Activated CD4-positive, alpha-beta T cell treated with anti-CD3 and anti-CD28 coated beads for 36 hours (primary cell): ENCODE measurements at regions not wholly inside any gene's neighbourhood (a gene's known extent, or its start where the extent isn't known, plus 50 kb on each side); places are given as distances from the start of the nearest gene placed in this dataset.

ENCODE experiments used
- ATAC-seq: fragments of 200-7000 bp; cut with Tn5 transposase; one replicate; pipeline ENCODE4 v1.10.0; 2021; ENCODE audit warnings: mild to moderate bottlenecking, moderate library complexity
- CTCF ChIA-PET: fragments of 350-600 bp; sonication (Branson Sonifier 250); formaldehyde crosslinking; loops from one replicate; lab custom pipeline; 2021; ENCODE audit warnings: antibody characterized with exemption; lab: Charles Lee
- POLR2A ChIA-PET: fragments of 350-600 bp; sonication (Branson Sonifier 250); formaldehyde crosslinking; loops from one replicate; lab custom pipeline; 2021; ENCODE audit warnings: antibody characterized with exemption, inconsistent platforms; lab: Charles Lee
- DNase-seq: peaks from one replicate; pipeline ENCODE4 v3.0.0-alpha.2; 2020
- H3K27ac Mint-ChIP-seq: one replicate; pipeline ENCODE4 v1.8.0; 2021; ENCODE audit warnings: mixed read lengths
- H3K27me3 Mint-ChIP-seq: one replicate; pipeline ENCODE4 v1.8.0; 2021; ENCODE audit warnings: mixed read lengths
- H3K36me3 Mint-ChIP-seq: one replicate; pipeline ENCODE4 v1.8.0; 2021; ENCODE audit warnings: low read depth, mixed read lengths
- H3K4me1 Mint-ChIP-seq: one replicate; pipeline ENCODE4 v1.8.0; 2021; ENCODE audit warnings: mixed read lengths
- H3K4me3 Mint-ChIP-seq: one replicate; pipeline ENCODE4 v1.8.0; 2021; ENCODE audit warnings: mild to moderate bottlenecking, moderate library complexity, mixed read lengths
- H3K9me3 Mint-ChIP-seq: one replicate; pipeline ENCODE4 v1.8.0; 2021; ENCODE audit warnings: low read depth, mixed read lengths
- intact Hi-C, 2 experiments: fragments of 100-400 bp; cut with DNase I in 1 of 2; cut with micrococcal nuclease in 1 of 2; formaldehyde crosslinking; loops; one replicate each; pipeline versions ENCODE4 v1.14.2 to v1.15.1; 2022 to 2024; cut with DNase I, micrococcal nuclease

- Mint-ChIP-seq H3K9me3 (no peaks in the 10 kb centered on the region), H3K27me3 (no peaks in the 10 kb centered on the region), H3K4me1 (no peaks in the 10 kb centered on the region), H3K36me3 (no peaks in the 10 kb centered on the region), H3K4me3 (no peak overlapping the region), H3K27ac (no peak overlapping the region)
- no peak for DNase-seq
- intact Hi-C loops: no loop called here
- no peak for ATAC-seq
- ChIA-PET CTCF (no interaction called here), POLR2A (no interaction called here)
Measured at GRCh38 chr9:28832168-28832770, 1259.0 kb upstream of the C9orf72 start.

- Mint-ChIP-seq H3K4me3 (no peak overlapping the region), H3K27ac (no peak overlapping the region), H3K9me3 (no peaks in the 10 kb centered on the region), H3K36me3 (no peaks in the 10 kb centered on the region), H3K27me3 (no peaks in the 10 kb centered on the region), H3K4me1 (no peaks in the 10 kb centered on the region)
- no peak for DNase-seq
- ATAC-seq: no peak
- CTCF ChIA-PET: no interaction called here
- intact Hi-C loops: no loop called here
- POLR2A ChIA-PET: no interaction called here
Measured at GRCh38 chr9:28834156-28834555, 1260.9 kb upstream of the C9orf72 start.

- ATAC-seq: no peak
- intact Hi-C loops: no loop called here
- Mint-ChIP-seq H3K4me1 (no peaks in the 10 kb centered on the region), H3K9me3 (peaks cover 2% of the 10 kb centered on the region), H3K27me3 (no peaks in the 10 kb centered on the region), H3K27ac (no peak overlapping the region), H3K36me3 (no peaks in the 10 kb centered on the region), H3K4me3 (no peak overlapping the region)
- POLR2A ChIA-PET: no interaction called here
- CTCF ChIA-PET: interaction anchor here (0.6 to 0.7 kb wide), 2 partner anchors 206 to 1682 kb away, joined by 3 read pairs; no protein-coding TSS in a partner anchor
- DNase-seq: no peak
Measured at GRCh38 chr9:28839778-28840430, 1266.6 kb upstream of the C9orf72 start.

- Mint-ChIP-seq H3K27me3 (no peaks in the 10 kb centered on the region), H3K4me1 (no peaks in the 10 kb centered on the region), H3K36me3 (no peaks in the 10 kb centered on the region), H3K9me3 (peaks cover 2% of the 10 kb centered on the region), H3K27ac (no peak overlapping the region), H3K4me3 (no peak overlapping the region)
- ChIA-PET CTCF (no interaction called here), POLR2A (no interaction called here)
- ATAC-seq: no peak
- intact Hi-C loops: no loop called here
- DNase-seq: no peak
Measured at GRCh38 chr9:28841775-28842174, 1268.5 kb upstream of the C9orf72 start.

GRCh38 chr9:28847331-28847730, 1274.0 kb upstream of the C9orf72 start:
- DNase-seq: no peak
- ATAC-seq: no peak
- intact Hi-C loops: no loop called here
- Mint-ChIP-seq H3K27ac (no peak overlapping the region), H3K27me3 (no peaks in the 10 kb centered on the region), H3K4me3 (no peak overlapping the region), H3K36me3 (no peaks in the 10 kb centered on the region), H3K9me3 (no peaks in the 10 kb centered on the region), H3K4me1 (no peaks in the 10 kb centered on the region)
- CTCF ChIA-PET: no interaction called here
- POLR2A ChIA-PET: no interaction called here

- Mint-ChIP-seq H3K4me3 (no peak overlapping the region), H3K27me3 (no peaks in the 10 kb centered on the region), H3K9me3 (no peaks in the 10 kb centered on the region), H3K4me1 (no peaks in the 10 kb centered on the region), H3K27ac (no peak overlapping the region), H3K36me3 (no peaks in the 10 kb centered on the region)
- ATAC-seq: no peak
- ChIA-PET POLR2A (no interaction called here), CTCF (no interaction called here)
- intact Hi-C loops: no loop called here
- no peak for DNase-seq
Measured at GRCh38 chr9:28848671-28849070, 1275.4 kb upstream of the C9orf72 start.

- Mint-ChIP-seq H3K27me3 (no peaks in the 10 kb centered on the region), H3K36me3 (no peaks in the 10 kb centered on the region), H3K9me3 (no peaks in the 10 kb centered on the region), H3K4me1 (no peaks in the 10 kb centered on the region), H3K27ac (no peak overlapping the region), H3K4me3 (no peak overlapping the region)
- ATAC-seq (no peak), DNase-seq (no peak)
- CTCF ChIA-PET: no interaction called here
- POLR2A ChIA-PET: no interaction called here
- intact Hi-C loops: no loop called here
Measured at GRCh38 chr9:28853477-28853876, 1280.2 kb upstream of the C9orf72 start.

GRCh38 chr9:28866951-28867350, 1293.7 kb upstream of the C9orf72 start:
- intact Hi-C loops: no loop called here
- Mint-ChIP-seq H3K36me3 (no peaks in the 10 kb centered on the region), H3K27ac (no peak overlapping the region), H3K4me1 (no peaks in the 10 kb centered on the region), H3K4me3 (no peak overlapping the region), H3K9me3 (no peaks in the 10 kb centered on the region), H3K27me3 (no peaks in the 10 kb centered on the region)
- CTCF ChIA-PET: no interaction called here
- ATAC-seq (no peak), DNase-seq (no peak)
- POLR2A ChIA-PET: no interaction called here

GRCh38 chr9:28868228-28868990, 1295.1 kb upstream of the C9orf72 start:
- no peak for DNase-seq
- intact Hi-C loops: no loop called here
- Mint-ChIP-seq H3K9me3 (peaks cover 3% of the 10 kb centered on the region), H3K27ac (no peak overlapping the region), H3K4me3 (no peak overlapping the region), H3K27me3 (no peaks in the 10 kb centered on the region), H3K4me1 (no peaks in the 10 kb centered on the region), H3K36me3 (no peaks in the 10 kb centered on the region)
- ATAC-seq: no peak
- ChIA-PET CTCF (no interaction called here), POLR2A (no interaction called here)

- Mint-ChIP-seq H3K27ac (no peak overlapping the region), H3K36me3 (no peaks in the 10 kb centered on the region), H3K4me1 (no peaks in the 10 kb centered on the region), H3K9me3 (no peaks in the 10 kb centered on the region), H3K4me3 (no peak overlapping the region), H3K27me3 (no peaks in the 10 kb centered on the region)
- DNase-seq (no peak), ATAC-seq (no peak)
- ChIA-PET POLR2A (no interaction called here), CTCF (interaction anchor here (0.6 kb wide), 1 partner anchor 50 kb away, joined by 3 read pairs; no protein-coding TSS in a partner anchor)
- intact Hi-C loops: no loop called here
Measured at GRCh38 chr9:28882529-28882928, 1309.2 kb upstream of the C9orf72 start.

- intact Hi-C loops: no loop called here
- ATAC-seq (no peak), DNase-seq (no peak)
- H3K4me1 Mint-ChIP-seq: no peaks in the 10 kb centered on the region
- no peaks in the 10 kb centered on the region for H3K9me3 Mint-ChIP-seq
- ChIA-PET CTCF (no interaction called here), POLR2A (no interaction called here)
- H3K27ac Mint-ChIP-seq: no peak overlapping the region
- no peaks in the 10 kb centered on the region for H3K36me3 Mint-ChIP-seq
- no peak overlapping the region for H3K4me3 Mint-ChIP-seq
- H3K27me3 Mint-ChIP-seq: no peaks in the 10 kb centered on the region
Measured at GRCh38 chr9:28883234-28883633, 1310.0 kb upstream of the C9orf72 start.
